Lower leg skin (tissue), 3 donors: ENCODE measurements at regions not wholly inside any gene's neighbourhood (a gene's known extent, or its start where the extent isn't known, plus 50 kb on each side); places are given as distances from the start of the nearest gene placed in this dataset.

Source experiments
- CTCF ChIP-seq, 3 donors: fragments of 450-650 bp; IDR thresholded peaks; one replicate each; pipeline ENCODE4 v1.5.1; 2016; ENCODE audit warnings: antibody characterized with exemption in 3 of 3, mild to moderate bottlenecking in 3 of 3, moderate library complexity in 2 of 3
- POLR2A ChIP-seq, 2 donors: fragments of 450-650 bp; IDR thresholded peaks; one replicate each; pipeline ENCODE4 v1.6.1; 2016 to 2017; ENCODE audit warnings: antibody characterized with exemption in 2 of 2, mild to moderate bottlenecking in 1 of 2, moderate library complexity in 1 of 2

GRCh38 chr10:9275861-9276260 is 1221.4 kb downstream of the GATA3 start:
- TF ChIP-seq CTCF (IDR thresholded peaks at IDR 0.05): no peak
- TF ChIP-seq POLR2A (IDR thresholded peaks at IDR 0.05): no peak
